Body of pancreas (tissue), 4 donors: ENCODE measurements at regions not wholly inside any gene's neighbourhood (a gene's known extent, or its start where the extent isn't known, plus 50 kb on each side); places are given as distances from the start of the nearest gene placed in this dataset.

Experiments
- CTCF ChIP-seq, 7 experiments: fragments of 450-650 bp in 4 of 7; fragments of 200-600 bp in 3 of 7; sonication (generic) in 3 of 7; IDR thresholded peaks; one replicate each; pipeline ENCODE4 v1.5.1; 2016 to 2019; ENCODE audit warnings: antibody characterized with exemption in 7 of 7
- POLR2A ChIP-seq, 3 donors: fragments of 450-650 bp; IDR thresholded peaks; one replicate each; pipeline ENCODE4 v1.6.1; 2016; ENCODE audit warnings: antibody characterized with exemption in 3 of 3, mild to moderate bottlenecking in 2 of 3

GRCh38 chr1:234865171-234866006, 255.4 kb upstream of the IRF2BP2 start:
- TF ChIP-seq CTCF (IDR thresholded peaks at IDR 0.05) (no peak), POLR2A (IDR thresholded peaks at IDR 0.05) (no peak)
